ENCODE measurements at regions not wholly inside any gene's neighbourhood (a gene's known extent, or its start where the extent isn't known, plus 50 kb on each side); places are given as distances from the start of the nearest gene placed in this dataset.
"Not testable (repeated sequence)": the region's sequence is repeated elsewhere in the genome, so short reads cannot be mapped to it uniquely, and the experiment has no call there.

DNA sequence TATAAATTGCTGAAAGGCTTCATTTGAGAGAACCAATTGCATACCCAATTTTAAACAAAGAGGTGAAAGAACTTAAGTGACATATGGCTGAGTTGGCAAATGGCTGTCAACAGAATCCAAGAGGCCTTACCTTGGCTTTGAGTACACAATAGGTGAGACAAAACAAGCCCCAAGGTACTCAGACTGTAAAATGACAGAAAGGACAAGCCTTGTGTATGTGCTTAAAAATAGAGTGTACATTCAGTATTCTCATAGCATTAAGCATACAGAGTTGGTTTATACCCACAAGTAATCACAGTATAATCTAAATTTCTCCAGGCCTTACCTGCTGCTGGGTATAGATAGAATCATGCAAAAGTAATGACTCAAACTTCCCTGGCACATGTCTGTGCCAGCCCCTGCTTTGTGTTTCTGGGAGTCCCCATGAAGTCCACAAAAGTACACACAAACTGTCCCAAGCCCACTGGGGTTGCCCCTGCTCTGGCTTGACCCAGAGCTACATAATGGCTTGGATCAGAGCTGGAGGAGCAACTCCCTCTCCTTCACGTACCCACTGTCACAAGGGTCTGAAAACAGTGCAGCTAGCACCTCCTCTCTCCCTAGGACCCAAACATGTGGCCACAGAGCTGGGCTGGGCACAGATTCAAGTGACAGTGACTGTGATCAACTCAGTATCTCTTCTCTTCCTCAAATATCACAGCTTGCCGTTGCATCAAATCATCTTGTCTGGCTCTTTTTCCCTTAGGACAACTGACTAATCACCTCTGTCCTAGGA lies 250.8 kb downstream of the ENC1 start:
- Mint-ChIP-seq H3K9me3 (no peaks in the 10 kb centered on the region), H3K4me3 (no peak overlapping the region), H3K27ac (no peak overlapping the region), H3K4me1 (no peaks in the 10 kb centered on the region), H3K36me3 (ENCODE audit: low read depth) (no peaks in the 10 kb centered on the region), H3K27me3 (peaks cover 1% of the 10 kb centered on the region)
- DNase-seq (no peak), ATAC-seq (ENCODE audit: low read depth) (no peak)
- TF ChIP-seq, protein P1, sequence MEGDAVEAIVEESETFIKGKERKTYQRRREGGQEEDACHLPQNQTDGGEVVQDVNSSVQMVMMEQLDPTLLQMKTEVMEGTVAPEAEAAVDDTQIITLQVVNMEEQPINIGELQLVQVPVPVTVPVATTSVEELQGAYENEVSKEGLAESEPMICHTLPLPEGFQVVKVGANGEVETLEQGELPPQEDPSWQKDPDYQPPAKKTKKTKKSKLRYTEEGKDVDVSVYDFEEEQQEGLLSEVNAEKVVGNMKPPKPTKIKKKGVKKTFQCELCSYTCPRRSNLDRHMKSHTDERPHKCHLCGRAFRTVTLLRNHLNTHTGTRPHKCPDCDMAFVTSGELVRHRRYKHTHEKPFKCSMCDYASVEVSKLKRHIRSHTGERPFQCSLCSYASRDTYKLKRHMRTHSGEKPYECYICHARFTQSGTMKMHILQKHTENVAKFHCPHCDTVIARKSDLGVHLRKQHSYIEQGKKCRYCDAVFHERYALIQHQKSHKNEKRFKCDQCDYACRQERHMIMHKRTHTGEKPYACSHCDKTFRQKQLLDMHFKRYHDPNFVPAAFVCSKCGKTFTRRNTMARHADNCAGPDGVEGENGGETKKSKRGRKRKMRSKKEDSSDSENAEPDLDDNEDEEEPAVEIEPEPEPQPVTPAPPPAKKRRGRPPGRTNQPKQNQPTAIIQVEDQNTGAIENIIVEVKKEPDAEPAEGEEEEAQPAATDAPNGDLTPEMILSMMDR (IDR thresholded peaks at IDR 0.05): no peak
- CTCF ChIA-PET: no interaction called here
- POLR2A ChIA-PET: no interaction called here
- intact Hi-C loops (cut with micrococcal nuclease): loop anchor here (10.0 kb wide), 1 partner anchor 485 kb away; no protein-coding TSS in a partner anchor

DNA sequence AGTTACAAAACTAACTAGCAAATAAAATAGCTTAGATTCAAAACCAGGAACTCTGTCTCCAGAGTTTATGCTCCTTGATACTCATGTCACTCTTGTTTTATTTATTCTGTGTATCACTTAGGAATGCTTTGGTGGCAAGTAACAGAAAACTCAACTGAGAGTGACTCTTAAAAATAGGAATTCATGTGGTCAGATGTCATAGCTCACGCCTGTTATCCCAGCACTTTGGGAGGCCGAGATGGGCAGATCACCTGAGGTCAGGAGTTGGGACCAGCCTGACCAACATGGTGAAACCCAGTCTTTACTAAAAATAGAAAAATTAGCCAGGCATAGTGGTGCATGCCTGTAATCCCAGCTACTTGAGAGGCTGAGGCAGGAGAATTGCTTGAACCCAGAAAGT lies 252.1 kb downstream of the ENC1 start:
- H3K27me3 Mint-ChIP-seq; H3K9me3 Mint-ChIP-seq; ATAC-seq (ENCODE audit: low read depth); H3K4me3 Mint-ChIP-seq; H3K4me1 Mint-ChIP-seq; DNase-seq; intact Hi-C loops (cut with micrococcal nuclease); H3K36me3 Mint-ChIP-seq (ENCODE audit: low read depth); POLR2A ChIA-PET; H3K27ac Mint-ChIP-seq: not testable (repeated sequence)
- CTCF ChIA-PET: interaction anchor here (0.7 kb wide), 1 partner anchor 20 kb away, joined by 3 read pairs; no protein-coding TSS in a partner anchor

DNA sequence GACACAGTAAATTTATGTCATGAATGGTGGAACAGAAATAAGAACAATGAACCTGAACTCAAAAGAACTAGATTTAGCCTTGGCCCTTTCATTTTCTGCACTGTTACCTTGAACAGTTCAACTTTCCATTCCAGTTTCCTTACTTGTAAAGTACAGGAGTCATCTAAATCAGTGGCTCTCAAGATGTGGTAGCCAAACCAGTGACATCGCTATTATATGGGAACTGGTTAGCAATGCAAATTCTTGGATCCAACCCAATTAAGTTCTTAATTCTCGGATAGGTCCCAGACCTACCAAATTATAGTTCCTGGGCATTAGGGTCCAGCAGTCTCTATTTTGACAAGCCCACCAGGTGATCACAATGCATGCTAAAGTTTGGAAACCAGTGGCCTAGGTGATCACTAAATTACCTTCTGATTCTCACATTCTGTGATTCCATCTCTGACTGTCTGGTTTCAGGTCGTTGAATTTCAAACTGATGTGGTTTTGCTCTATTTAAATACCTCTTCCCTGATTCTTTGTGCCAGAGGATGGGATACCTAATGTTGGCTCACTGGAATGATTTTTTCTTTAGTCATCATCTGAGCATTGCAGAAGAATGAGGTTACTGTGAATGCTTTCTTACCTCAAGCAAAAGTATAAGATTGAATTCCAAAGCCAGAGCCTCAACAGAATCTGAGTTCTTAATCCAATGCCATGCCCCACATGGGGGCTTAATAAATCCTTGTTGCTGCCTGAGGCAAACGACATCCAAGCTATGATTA lies 253.8 kb downstream of the ENC1 start:
- ChIA-PET CTCF (no interaction called here), POLR2A (no interaction called here)
- H3K27ac Mint-ChIP-seq: no peak overlapping the region
- DNase-seq (no peak), ATAC-seq (ENCODE audit: low read depth) (no peak)
- no peaks in the 10 kb centered on the region for H3K36me3 Mint-ChIP-seq (ENCODE audit: low read depth)
- H3K9me3 Mint-ChIP-seq: no peaks in the 10 kb centered on the region
- TF ChIP-seq, protein P1 (IDR thresholded peaks at IDR 0.05): no peak
- no peak overlapping the region for H3K4me3 Mint-ChIP-seq
- H3K4me1 Mint-ChIP-seq: no peaks in the 10 kb centered on the region
- H3K27me3 Mint-ChIP-seq: peaks cover 7% of the 10 kb centered on the region
- intact Hi-C loops (cut with micrococcal nuclease): no loop called here

DNA sequence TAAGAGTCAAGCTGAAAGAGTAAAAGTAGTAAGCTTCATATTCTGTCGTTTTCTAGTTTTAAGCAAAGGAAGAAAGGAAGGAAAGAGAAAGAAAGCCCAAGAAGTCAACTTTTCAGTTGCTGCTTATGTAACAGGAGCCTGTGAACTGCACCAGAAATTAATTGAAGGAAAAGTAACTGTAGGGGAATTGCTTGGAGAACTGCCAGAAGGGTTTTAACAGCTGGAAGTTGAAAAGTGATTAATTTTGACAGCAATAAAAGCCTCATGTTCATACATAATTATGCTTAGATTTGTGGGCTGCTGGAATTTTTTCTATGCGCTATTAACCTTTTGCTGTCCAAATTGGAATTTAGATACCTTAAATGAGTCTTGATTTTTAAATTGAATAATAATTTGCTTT lies 255.7 kb downstream of the ENC1 start:
- ChIA-PET POLR2A (no interaction called here), CTCF (no interaction called here)
- no peak overlapping the region for H3K27ac Mint-ChIP-seq
- H3K4me1 Mint-ChIP-seq: no peaks in the 10 kb centered on the region
- intact Hi-C loops (cut with micrococcal nuclease): no loop called here
- no peak for DNase-seq
- no peak overlapping the region for H3K4me3 Mint-ChIP-seq
- H3K27me3 Mint-ChIP-seq: peaks cover 9% of the 10 kb centered on the region
- no peak for ATAC-seq (ENCODE audit: low read depth)
- TF ChIP-seq, protein P1 (IDR thresholded peaks at IDR 0.05): no peak
- no peaks in the 10 kb centered on the region for H3K9me3 Mint-ChIP-seq
- no peaks in the 10 kb centered on the region for H3K36me3 Mint-ChIP-seq (ENCODE audit: low read depth)

DNA sequence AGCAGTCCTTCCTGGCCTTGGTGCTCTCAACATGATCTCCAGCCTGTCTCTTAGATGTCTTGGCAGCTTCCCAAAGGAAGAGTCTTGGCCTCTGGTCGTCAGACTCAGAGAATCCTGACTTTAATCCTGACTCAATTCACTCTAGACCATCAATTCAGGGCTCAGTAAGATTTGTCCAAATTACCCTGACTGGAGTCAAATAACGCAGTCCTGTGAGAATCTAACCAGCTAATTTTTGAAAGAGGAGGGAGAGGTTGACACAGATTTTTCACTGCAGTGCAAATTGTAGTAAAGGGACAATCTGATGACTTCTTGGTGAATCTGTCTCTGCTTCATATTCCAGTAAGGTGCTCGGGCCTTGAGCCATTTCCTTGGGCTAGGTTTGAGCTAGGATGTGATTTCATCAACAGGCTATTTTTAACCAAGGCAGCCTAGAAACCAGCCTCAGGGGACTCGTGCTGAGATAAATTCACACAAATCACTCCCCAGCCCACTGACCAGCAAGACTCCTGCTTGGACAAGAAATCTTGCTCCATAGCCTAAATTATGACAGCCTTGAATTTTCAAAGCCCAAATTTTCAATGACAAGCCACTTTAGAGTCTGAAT lies 257.4 kb downstream of the ENC1 start:
- Mint-ChIP-seq H3K4me3 (no peak overlapping the region), H3K9me3 (no peaks in the 10 kb centered on the region), H3K36me3 (ENCODE audit: low read depth) (no peaks in the 10 kb centered on the region), H3K4me1 (no peaks in the 10 kb centered on the region), H3K27me3 (peaks cover 9% of the 10 kb centered on the region), H3K27ac (no peak overlapping the region)
- TF ChIP-seq, protein P1 (IDR thresholded peaks at IDR 0.05): no peak
- CTCF ChIA-PET: no interaction called here
- POLR2A ChIA-PET: no interaction called here
- ATAC-seq (ENCODE audit: low read depth) (no peak), DNase-seq (no peak)
- intact Hi-C loops (cut with micrococcal nuclease): no loop called here

Data from activated B cell treated with CpG ODN at 0.5 μM for 24 hours (primary cell).